Peyer's patch (tissue), 4 donors: ENCODE measurements at regions not wholly inside any gene's neighbourhood (a gene's known extent, or its start where the extent isn't known, plus 50 kb on each side); places are given as distances from the start of the nearest gene placed in this dataset.

ENCODE experiments used
- DNase-seq, 3 donors: peaks; one replicate each; pipeline ENCODE4 v3.0.0-alpha.2; 2017 to 2019
- H3K27ac ChIP-seq, 4 donors: fragments of 200-600 bp; sonication (generic); one replicate each; pipeline ENCODE4 v1.5.1; 2016 to 2019
- H3K27me3 ChIP-seq, 2 donors: fragments of 200-600 bp; sonication (generic); one replicate each; pipeline ENCODE4 v1.5.1; 2019
- H3K36me3 ChIP-seq, 3 donors: fragments of 200-600 bp; sonication (generic); one replicate each; pipeline ENCODE4 v1.5.1; 2016 to 2019
- H3K4me1 ChIP-seq, 4 donors: fragments of 200-600 bp; sonication (generic); one replicate each; pipeline ENCODE4 v1.5.1; 2016 to 2019
- H3K4me3 ChIP-seq, 4 donors: fragments of 200-600 bp; sonication (generic); 1 replicate in 3 of 4; 2 replicates in 1 of 4; pipeline ENCODE4 v1.5.1; 2016 to 2019; ENCODE audit warnings: mild to moderate bottlenecking in 1 of 4
- H3K9me3 ChIP-seq, 4 donors: fragments of 200-600 bp; sonication (generic); one replicate each; pipeline ENCODE4 v1.5.1; 2016 to 2019; ENCODE audit warnings: mild to moderate bottlenecking in 1 of 4
- CTCF ChIP-seq, 6 experiments: fragments of 450-650 bp in 4 of 6; fragments of 200-600 bp in 2 of 6; sonication (generic) in 1 of 6; IDR thresholded peaks; one replicate each; pipeline ENCODE4 v1.5.1; 2017 to 2019; ENCODE audit warnings: antibody characterized with exemption in 6 of 6, mild to moderate bottlenecking in 3 of 6, moderate library complexity in 1 of 6
- POLR2A ChIP-seq, 2 donors: fragments of 450-650 bp; IDR thresholded peaks; one replicate each; pipeline ENCODE4 v1.5.1; 2017; ENCODE audit warnings: antibody characterized with exemption in 2 of 2, mild to moderate bottlenecking in 2 of 2, moderate library complexity in 2 of 2

- H3K9me3 ChIP-seq = no peaks in the 10 kb centered on the region
- no peaks in the 10 kb centered on the region for H3K27me3 ChIP-seq
- H3K27ac ChIP-seq = no peak overlapping the region
- H3K36me3 ChIP-seq = no peaks in the 10 kb centered on the region
- no peak for DNase-seq
- H3K4me3 ChIP-seq = no peak overlapping the region
- TF ChIP-seq POLR2A (IDR thresholded peaks at IDR 0.05) (no peak), CTCF (IDR thresholded peaks at IDR 0.05) (no peak)
- H3K4me1 ChIP-seq = no peaks in the 10 kb centered on the region
These were observed 52.2 kb downstream of the ADRA2C start for GRCh38 chr4:3818371-3818770.

- Histone ChIP-seq H3K27me3 (no peaks in the 10 kb centered on the region), H3K27ac (no peak overlapping the region), H3K9me3 (no peaks in the 10 kb centered on the region), H3K36me3 (no peaks in the 10 kb centered on the region), H3K4me1 (no peaks in the 10 kb centered on the region), H3K4me3 (no peak overlapping the region)
- DNase-seq = no peak
- TF ChIP-seq POLR2A (IDR thresholded peaks at IDR 0.05) (no peak), CTCF (IDR thresholded peaks at IDR 0.05) (no peak)
These were observed 53.2 kb downstream of the ADRA2C start for GRCh38 chr4:3819210-3819919.

- no peak overlapping the region for H3K27ac ChIP-seq
- H3K4me1 ChIP-seq = no peaks in the 10 kb centered on the region
- H3K9me3 ChIP-seq = no peaks in the 10 kb centered on the region
- TF ChIP-seq CTCF (IDR thresholded peaks at IDR 0.05) = no peak
- H3K4me3 ChIP-seq = no peak overlapping the region
- H3K36me3 ChIP-seq = no peaks in the 10 kb centered on the region
- no peaks in the 10 kb centered on the region for H3K27me3 ChIP-seq
- DNase-seq = no peak
These were observed 54.0 kb downstream of the ADRA2C start for GRCh38 chr4:3820016-3820805.

- Histone ChIP-seq H3K4me3 (no peak overlapping the region), H3K27me3 (no peaks in the 10 kb centered on the region), H3K27ac (no peak overlapping the region), H3K4me1 (no peaks in the 10 kb centered on the region), H3K9me3 (no peaks in the 10 kb centered on the region), H3K36me3 (no peaks in the 10 kb centered on the region)
- no peak for TF ChIP-seq CTCF (IDR thresholded peaks at IDR 0.05)
- TF ChIP-seq POLR2A (IDR thresholded peaks at IDR 0.05) = no peak
- no peak for DNase-seq
These were observed 54.8 kb downstream of the ADRA2C start for GRCh38 chr4:3820806-3821579.

- H3K9me3 ChIP-seq = no peaks in the 10 kb centered on the region
- H3K27ac ChIP-seq = no peak overlapping the region
- no peak for TF ChIP-seq POLR2A (IDR thresholded peaks at IDR 0.05)
- no peak for TF ChIP-seq CTCF (IDR thresholded peaks at IDR 0.05)
- H3K36me3 ChIP-seq = no peaks in the 10 kb centered on the region
- no peak overlapping the region for H3K4me3 ChIP-seq
- H3K27me3 ChIP-seq = no peaks in the 10 kb centered on the region
- no peaks in the 10 kb centered on the region for H3K4me1 ChIP-seq
- no peak for DNase-seq
These were observed 55.5 kb downstream of the ADRA2C start for GRCh38 chr4:3821580-3822229.
